Mammary epithelial cell (primary cell): ENCODE measurements at regions not wholly inside any gene's neighbourhood (a gene's known extent, or its start where the extent isn't known, plus 50 kb on each side); places are given as distances from the start of the nearest gene placed in this dataset.

ENCODE experiments used
- EZH2 ChIP-seq: IDR thresholded peaks from 2 replicates; pipeline ENCODE4 v1.6.1; 2012; ENCODE audit warnings: low read length, inconsistent platforms, borderline replicate concordance
- TF ChIP-seq, protein P1 (sequence below), 2 donors: IDR thresholded peaks in 1 of 2; conservative IDR thresholded peaks in 1 of 2; 2 replicates each; pipeline ENCODE4 v1.5.1; 2011 to 2012; ENCODE audit warnings: inconsistent platforms in 2 of 2, low read length in 2 of 2, mild to moderate bottlenecking in 2 of 2, control low read depth in 1 of 2, low read depth in 1 of 2; ENCODE audit not compliant: insufficient read depth in 1 of 2; ENCODE audit errors: extremely low read depth in 1 of 2

GRCh38 chr1:82348487-82348886, 547.8 kb downstream of the ADGRL2 start:
- TF ChIP-seq, protein P1, sequence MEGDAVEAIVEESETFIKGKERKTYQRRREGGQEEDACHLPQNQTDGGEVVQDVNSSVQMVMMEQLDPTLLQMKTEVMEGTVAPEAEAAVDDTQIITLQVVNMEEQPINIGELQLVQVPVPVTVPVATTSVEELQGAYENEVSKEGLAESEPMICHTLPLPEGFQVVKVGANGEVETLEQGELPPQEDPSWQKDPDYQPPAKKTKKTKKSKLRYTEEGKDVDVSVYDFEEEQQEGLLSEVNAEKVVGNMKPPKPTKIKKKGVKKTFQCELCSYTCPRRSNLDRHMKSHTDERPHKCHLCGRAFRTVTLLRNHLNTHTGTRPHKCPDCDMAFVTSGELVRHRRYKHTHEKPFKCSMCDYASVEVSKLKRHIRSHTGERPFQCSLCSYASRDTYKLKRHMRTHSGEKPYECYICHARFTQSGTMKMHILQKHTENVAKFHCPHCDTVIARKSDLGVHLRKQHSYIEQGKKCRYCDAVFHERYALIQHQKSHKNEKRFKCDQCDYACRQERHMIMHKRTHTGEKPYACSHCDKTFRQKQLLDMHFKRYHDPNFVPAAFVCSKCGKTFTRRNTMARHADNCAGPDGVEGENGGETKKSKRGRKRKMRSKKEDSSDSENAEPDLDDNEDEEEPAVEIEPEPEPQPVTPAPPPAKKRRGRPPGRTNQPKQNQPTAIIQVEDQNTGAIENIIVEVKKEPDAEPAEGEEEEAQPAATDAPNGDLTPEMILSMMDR (conservative IDR thresholded peaks at IDR 0.05 in 1 of 2, IDR thresholded peaks at IDR 0.05 in 1 of 2; ENCODE audit: extremely low read depth in 1 of 2, insufficient read depth in 1 of 2, low read depth in 1 of 2, low read length in 2 of 2), result no peak
- TF ChIP-seq EZH2, result no peak
